ENCODE measurements at regions not wholly inside any gene's neighbourhood (a gene's known extent, or its start where the extent isn't known, plus 50 kb on each side); places are given as distances from the start of the nearest gene placed in this dataset.
A peak's percentile ranks its signal among the peaks of the same experiment; 100 is the strongest.
"Not testable (repeated sequence)": the region's sequence is repeated elsewhere in the genome, so short reads cannot be mapped to it uniquely, and the experiment has no call there.

DNA sequence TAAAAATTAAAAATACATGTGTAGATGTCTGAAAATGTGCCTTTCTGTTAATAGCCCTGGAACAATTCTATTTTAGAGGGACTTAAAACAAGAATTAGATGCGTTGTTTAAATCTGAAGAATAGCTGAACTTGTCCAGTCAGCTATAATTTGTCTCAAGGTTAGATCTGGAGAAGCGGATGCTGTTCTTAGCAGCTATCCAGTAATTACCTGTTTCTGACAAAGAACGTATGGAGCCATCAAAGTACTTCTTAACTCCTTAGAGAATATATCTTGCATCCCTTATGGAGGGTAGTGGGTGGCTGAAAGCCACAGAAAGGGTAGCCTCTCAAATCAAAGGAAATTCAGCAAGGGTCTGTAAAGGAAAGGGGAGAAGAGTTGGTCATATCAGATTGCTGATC, 160.4 kb downstream of the SEPTIN7 start:
- intact Hi-C loops (cut with DNase I); ATAC-seq; DNase-seq: not testable (repeated sequence)

GRCh38 chr7:35962607-35963006, 161.8 kb downstream of the SEPTIN7 start:
- intact Hi-C loops (cut with DNase I); ATAC-seq; DNase-seq: not testable (repeated sequence)

DNA sequence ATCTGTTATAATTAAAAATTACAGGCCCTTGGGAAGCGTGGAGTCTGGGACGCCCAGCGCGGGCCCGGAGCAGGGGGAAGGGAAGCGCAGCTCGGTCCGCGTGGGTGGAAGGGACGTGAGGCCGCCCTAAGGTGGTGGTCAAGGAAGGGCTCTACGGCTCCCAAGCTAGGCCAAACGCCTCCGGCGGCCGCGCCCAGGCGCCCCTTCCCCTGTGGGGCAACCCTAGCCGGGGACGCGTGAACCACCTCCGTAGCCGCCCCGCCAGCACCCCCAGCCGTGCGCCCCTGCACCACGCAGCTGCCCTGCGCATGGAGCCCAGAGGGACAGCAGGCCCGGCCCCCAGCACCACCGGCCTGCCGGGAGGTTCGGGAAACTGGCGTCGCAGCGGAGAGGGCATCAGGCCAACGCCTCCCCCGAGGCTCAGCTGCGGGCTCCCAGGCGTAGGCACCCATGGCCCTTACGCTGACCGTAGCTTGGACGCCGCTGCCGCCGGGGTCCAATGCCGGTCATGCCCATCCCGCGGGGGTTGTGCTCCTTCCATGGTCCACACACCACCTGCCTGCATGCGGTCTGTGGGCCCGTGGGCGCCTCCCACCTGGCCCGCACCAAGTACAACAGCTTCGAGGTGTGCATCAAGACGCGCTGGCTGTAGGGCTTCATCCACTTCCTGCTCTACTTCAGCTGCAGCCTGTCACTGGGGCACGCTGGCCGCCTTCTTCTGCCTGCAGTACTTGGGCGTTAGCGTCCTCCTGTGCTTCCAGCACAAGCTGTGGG, 166.7 kb downstream of the SEPTIN7 start:
- intact Hi-C loops (cut with DNase I), result no loop called here
- peak; percentile 41 to 44 for ATAC-seq
- DNase-seq, result no peak

DNA sequence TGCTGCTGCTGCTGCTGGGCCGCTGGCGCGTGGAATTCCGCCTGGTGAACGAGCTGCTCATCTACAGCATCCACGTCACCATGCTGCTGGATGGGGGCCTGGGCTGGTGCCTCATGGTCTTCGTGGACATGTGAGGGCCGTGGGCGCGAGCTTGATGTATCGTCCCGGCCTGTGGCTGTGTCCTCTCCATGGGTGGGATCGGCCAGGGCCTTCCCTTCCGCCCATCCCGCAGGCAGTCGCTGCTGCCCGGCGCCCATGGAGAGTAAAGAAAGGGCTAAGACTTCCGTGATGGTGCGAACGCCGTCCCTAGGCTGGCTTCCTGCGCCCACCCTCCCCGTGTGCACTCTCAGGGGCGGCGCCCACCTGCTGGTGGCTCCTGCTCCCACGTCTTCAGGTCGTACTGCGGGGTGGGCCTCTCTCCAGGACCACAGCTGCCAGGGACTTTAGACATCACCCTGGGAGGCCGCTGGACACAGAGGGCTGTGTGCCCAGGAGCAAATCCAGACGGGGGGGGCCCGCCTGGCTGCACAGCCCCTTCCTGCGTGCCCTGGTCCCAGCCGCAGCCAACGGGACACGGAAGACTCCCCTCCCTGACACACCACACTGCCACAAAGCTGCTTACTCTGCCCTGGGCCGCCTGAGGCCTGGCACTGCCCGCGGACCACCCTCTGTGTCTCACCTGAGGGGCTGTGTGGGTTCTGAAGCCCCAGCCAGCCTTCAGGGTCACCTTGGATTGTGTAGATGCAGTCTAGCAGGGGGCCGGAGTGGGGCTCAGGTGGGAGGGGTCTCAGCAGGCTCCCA, 167.5 kb downstream of the SEPTIN7 start:
- intact Hi-C loops (cut with DNase I), result no loop called here
- ATAC-seq, result no peak
- DNase-seq, result no peak

GRCh38 chr7:35969066-35969465, 168.2 kb downstream of the SEPTIN7 start:
- DNase-seq, result no peak
- ATAC-seq, result no peak
- intact Hi-C loops (cut with DNase I), result no loop called here

GRCh38 chr7:35970458-35970857, 169.6 kb downstream of the SEPTIN7 start:
- ATAC-seq, result no peak
- no peak for DNase-seq
- intact Hi-C loops (cut with DNase I), result loop anchor here in 1 of 2 donors (10.0 kb wide), 1 partner anchor 56 kb away; no protein-coding TSS in a partner anchor

GRCh38 chr7:35971133-35971891, 170.5 kb downstream of the SEPTIN7 start:
- DNase-seq (no peak), ATAC-seq (peak; percentile 67 to 71)
- intact Hi-C loops (cut with DNase I), result loop anchor here in 1 of 2 donors (10.0 kb wide), 1 partner anchor 57 kb away; no protein-coding TSS in a partner anchor

- no peak for DNase-seq
- intact Hi-C loops (cut with DNase I), result loop anchor here (2.0 to 10.0 kb wide), 2 partner anchors 59 to 61 kb away; no protein-coding TSS in a partner anchor
- ATAC-seq, result peak; percentile 71 to 78
Observed at GRCh38 chr7:35975851-35976454, 175.1 kb downstream of the SEPTIN7 start.

DNA sequence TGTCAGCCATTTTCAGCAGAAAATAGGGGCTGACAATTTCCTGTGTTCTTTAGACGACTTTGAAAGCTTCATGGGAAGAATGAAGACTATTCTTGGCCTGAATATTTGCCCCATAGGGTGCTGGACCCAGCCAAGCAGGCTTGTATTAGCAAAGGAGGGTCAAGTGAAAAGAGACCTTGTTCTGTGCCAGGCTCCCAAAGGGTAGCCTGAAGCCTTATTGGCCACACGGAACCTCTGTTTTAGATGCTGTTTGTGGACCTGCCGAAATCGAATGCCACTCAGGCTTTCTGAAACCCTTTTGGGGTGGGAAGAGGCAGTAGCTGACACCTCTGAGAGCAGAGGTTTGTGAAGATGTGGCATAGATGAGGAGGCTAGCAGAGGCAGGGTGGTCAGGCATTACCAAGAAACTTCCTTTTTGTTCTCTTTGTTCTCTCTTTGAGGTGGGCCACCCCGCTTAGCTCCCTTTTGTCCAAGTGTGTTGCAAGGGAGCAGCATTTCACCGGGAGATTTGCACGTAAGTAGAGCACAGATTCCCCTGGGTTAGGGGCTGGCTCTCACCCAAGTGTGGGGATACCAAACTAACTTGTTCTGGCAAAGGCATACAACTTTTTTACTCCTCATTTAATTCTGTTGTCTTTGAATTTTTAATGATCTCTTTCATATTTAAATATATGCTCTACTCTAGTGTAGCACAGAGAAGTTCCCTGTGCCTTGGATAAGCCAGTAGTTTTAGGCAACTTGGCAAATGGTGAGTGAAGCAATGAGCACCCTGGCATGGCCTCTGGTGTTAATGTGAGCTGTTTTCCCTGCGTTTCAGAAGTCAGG, 174.0 kb upstream of the EEPD1 start:
- ATAC-seq, result peak in 1 of 2 donors; percentile 64
- not testable (repeated sequence) for DNase-seq
- intact Hi-C loops (cut with DNase I), result loop anchor here in 1 of 2 donors (10.0 kb wide), 1 partner anchor 64 kb away; no protein-coding TSS in a partner anchor

DNA sequence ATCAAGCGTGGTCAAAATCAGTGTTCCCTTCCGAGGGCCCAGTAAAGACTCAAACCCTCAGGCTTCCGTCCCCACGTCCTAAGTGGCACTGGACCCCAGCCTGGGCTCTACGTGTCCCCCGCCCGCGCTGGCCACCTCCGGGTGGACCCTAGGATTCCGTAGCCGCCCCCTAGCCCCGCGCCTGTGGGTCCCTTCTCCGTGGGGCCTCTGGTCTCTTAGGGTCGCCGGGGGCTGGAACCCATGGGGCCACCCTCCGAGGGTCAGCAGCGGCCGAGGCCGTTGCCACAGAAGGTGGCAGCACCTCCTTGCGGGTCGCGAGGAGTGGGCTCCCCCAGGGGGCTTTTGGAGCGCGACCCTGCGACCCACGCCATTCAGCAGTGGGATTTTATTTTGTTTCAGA, 170.5 kb upstream of the EEPD1 start:
- DNase-seq, result no peak
- intact Hi-C loops (cut with DNase I), result loop anchor here in 1 of 2 donors (5.0 to 10.0 kb wide), 2 partner anchors 112 to 335 kb away; no protein-coding TSS in a partner anchor

GRCh38 chr7:35983626-35984025, 169.4 kb upstream of the EEPD1 start:
- no peak for ATAC-seq
- DNase-seq, result no peak
- intact Hi-C loops (cut with DNase I), result loop anchor here in 1 of 2 donors (5.0 to 10.0 kb wide), 2 partner anchors 111 to 334 kb away; no protein-coding TSS in a partner anchor

More for the DNA sequence above, 170.5 kb upstream of the EEPD1 start:
- no peak for ATAC-seq

GRCh38 chr7:35985126-35985754, 167.8 kb upstream of the EEPD1 start:
- ATAC-seq (peak; percentile 97 to 99), DNase-seq (peak; percentile 85)
- intact Hi-C loops (cut with DNase I), result loop anchor here in 1 of 2 donors (1.0 to 10.0 kb wide), 2 partner anchors 110 to 306 kb away; no protein-coding TSS in a partner anchor

DNA sequence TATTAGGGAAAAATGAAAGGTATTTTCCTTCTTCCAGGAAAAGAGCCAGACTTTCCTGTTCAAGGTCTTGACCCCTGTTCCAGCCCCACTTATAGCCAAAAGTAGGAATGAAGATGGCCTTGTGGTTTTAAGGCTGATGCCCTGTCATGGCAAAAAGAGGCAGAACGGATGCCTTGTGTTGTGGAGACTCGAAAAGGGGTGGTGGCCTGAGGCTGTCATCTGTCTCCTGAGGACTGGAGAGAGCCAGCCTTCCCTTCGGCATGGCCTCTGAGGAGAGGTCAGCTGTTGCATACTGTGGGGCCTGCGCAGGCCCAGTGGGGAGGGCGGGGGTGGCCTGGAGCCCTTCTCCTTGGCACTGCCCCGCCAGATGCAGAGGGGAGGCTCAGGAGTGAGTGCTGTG, 166.0 kb upstream of the EEPD1 start:
- intact Hi-C loops (cut with DNase I), result loop anchor here in 1 of 2 donors (10.0 kb wide), 1 partner anchor 108 kb away; no protein-coding TSS in a partner anchor
- DNase-seq, result no peak
- no peak for ATAC-seq

DNA sequence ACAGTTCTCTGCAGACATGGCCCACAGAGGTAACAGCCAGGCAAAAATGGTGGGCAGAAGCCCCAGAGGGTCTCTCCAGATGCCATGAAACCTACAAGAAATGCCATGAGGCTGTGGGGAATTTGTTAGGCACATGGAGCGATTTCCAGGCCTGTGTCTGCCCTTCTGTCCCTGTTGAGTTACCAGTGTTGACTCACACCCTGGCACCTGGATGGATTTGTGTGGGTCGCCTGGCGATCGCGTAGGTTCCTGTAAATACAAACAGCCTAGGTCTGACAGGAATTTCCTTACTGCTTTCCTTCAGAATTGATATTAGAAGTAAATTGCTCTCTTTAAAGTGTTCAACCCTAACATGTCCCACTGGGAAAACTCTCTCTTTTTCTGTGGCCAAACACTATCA, 164.9 kb upstream of the EEPD1 start:
- no peak for ATAC-seq
- no peak for DNase-seq
- intact Hi-C loops (cut with DNase I), result loop anchor here in 1 of 2 donors (10.0 kb wide), 1 partner anchor 107 kb away; no protein-coding TSS in a partner anchor

GRCh38 chr7:35988818-35989217, 164.2 kb upstream of the EEPD1 start:
- DNase-seq (no peak), ATAC-seq (no peak)
- intact Hi-C loops (cut with DNase I), result loop anchor here in 1 of 2 donors (10.0 kb wide), 1 partner anchor 106 kb away; no protein-coding TSS in a partner anchor

- peak; percentile 44 for DNase-seq
- intact Hi-C loops (cut with DNase I), result no loop called here
- no peak for ATAC-seq
Observed at GRCh38 chr7:35991511-35992232, 161.4 kb upstream of the EEPD1 start.
